ENCODE measurements at regions not wholly inside any gene's neighbourhood (a gene's known extent, or its start where the extent isn't known, plus 50 kb on each side); places are given as distances from the start of the nearest gene placed in this dataset.

- no peak for DNase-seq (ENCODE audit: low spot score)
- TF ChIP-seq, protein P1, sequence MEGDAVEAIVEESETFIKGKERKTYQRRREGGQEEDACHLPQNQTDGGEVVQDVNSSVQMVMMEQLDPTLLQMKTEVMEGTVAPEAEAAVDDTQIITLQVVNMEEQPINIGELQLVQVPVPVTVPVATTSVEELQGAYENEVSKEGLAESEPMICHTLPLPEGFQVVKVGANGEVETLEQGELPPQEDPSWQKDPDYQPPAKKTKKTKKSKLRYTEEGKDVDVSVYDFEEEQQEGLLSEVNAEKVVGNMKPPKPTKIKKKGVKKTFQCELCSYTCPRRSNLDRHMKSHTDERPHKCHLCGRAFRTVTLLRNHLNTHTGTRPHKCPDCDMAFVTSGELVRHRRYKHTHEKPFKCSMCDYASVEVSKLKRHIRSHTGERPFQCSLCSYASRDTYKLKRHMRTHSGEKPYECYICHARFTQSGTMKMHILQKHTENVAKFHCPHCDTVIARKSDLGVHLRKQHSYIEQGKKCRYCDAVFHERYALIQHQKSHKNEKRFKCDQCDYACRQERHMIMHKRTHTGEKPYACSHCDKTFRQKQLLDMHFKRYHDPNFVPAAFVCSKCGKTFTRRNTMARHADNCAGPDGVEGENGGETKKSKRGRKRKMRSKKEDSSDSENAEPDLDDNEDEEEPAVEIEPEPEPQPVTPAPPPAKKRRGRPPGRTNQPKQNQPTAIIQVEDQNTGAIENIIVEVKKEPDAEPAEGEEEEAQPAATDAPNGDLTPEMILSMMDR (IDR thresholded peaks at IDR 0.05) = no peak
- Histone ChIP-seq H3K4me3 (no peak overlapping the region), H3K27ac (no peak overlapping the region)
Measured at GRCh38 chr13:23956106-23956505, 58.8 kb upstream of the C1QTNF9B start.

DNA sequence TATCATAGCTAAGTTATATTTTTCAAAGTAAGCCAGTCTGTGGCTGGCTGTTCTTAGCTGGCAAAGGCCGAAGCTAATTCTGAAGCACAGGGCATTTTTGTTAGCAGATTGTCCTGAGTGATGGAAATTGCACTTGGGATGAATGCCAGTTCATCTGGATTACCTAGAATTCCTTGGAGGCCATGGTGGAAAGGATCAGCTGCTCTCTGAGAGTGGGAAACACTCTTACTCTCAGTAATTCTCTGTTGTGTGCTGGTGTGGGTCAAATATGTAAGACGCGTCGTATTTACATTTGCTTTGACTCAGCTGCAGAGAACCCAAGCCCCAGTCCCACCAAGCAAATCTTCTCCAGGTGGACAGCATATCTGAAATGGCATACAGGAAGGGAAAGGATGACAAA, 60.7 kb upstream of the C1QTNF9B start:
- no peak for DNase-seq (ENCODE audit: low spot score)
- TF ChIP-seq, protein P1 (IDR thresholded peaks at IDR 0.05) = no peak
- no peak overlapping the region for H3K4me3 ChIP-seq
- H3K27ac ChIP-seq = no peak overlapping the region

DNA sequence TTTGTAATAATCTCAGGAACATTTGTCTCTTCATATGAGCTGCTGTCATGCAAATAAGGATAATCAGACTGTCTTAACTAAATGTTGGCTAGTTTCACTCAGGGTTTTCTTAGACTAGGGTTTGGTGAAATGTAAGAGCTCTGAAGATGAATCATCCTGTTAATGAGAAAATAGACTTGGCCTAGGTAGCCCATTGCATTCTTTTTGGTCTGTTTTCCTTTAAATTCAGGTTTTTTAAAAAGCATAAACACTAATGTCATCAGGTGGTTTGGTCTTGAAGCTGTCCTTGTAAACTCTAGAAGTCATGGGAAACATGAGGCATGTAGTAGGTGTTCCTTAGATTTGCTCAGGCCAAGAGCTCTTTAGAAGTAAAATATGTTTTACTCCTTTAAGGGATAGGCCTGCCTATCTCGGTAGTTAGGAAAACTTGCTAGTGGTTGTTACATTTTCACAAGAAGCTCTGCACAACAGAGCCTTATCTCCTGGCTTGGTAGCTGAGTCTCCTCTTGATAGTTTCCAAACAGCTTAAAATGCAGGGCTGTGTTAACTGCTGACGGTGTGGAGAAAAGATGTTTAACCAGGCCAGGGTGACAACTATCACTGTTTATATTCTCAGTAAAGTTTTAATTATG, 62.0 kb upstream of the C1QTNF9B start:
- no peak for DNase-seq (ENCODE audit: low spot score)
- TF ChIP-seq, protein P1 (IDR thresholded peaks at IDR 0.05) = no peak
- H3K4me3 ChIP-seq = no peak overlapping the region
- H3K27ac ChIP-seq = no peak overlapping the region

GRCh38 chr13:23960566-23961156, 63.4 kb upstream of the C1QTNF9B start:
- TF ChIP-seq, protein P1 (IDR thresholded peaks at IDR 0.05) = peak; percentile 35
- Histone ChIP-seq H3K4me3 (no peak overlapping the region), H3K27ac (no peak overlapping the region)
- no peak for DNase-seq (ENCODE audit: low spot score)

GRCh38 chr13:23963184-23963931, 66.1 kb upstream of the C1QTNF9B start:
- H3K4me3 ChIP-seq = no peak overlapping the region
- no peak for DNase-seq (ENCODE audit: low spot score)
- no peak overlapping the region for H3K27ac ChIP-seq

DNA sequence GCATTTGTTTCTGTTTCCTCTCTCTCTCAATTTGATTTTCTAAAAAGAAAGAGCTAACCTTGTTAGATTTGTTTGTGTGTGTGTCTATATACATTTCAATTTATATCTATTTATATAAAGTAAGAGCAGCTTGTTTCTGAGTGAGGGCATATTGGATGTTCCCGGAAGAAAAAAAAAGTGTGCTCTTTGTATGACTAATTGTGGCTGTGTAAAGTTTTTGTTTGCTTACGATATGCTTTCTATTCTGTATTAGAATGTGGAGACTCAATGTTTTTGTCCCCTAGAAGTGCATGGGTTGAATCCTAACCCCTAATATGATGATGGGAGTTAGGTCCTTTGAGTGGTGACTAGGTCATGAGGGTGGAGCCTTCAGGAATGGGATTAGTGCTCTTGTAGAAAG, 66.6 kb upstream of the C1QTNF9B start:
- no peak overlapping the region for H3K27ac ChIP-seq
- no peak overlapping the region for H3K4me3 ChIP-seq
- TF ChIP-seq, protein P1 (IDR thresholded peaks at IDR 0.05) = no peak
- no peak for DNase-seq (ENCODE audit: low spot score)

More at GRCh38 chr13:23963184-23963931, 66.1 kb upstream of the C1QTNF9B start:
- TF ChIP-seq, protein P1 (IDR thresholded peaks at IDR 0.05) = no peak
